HG02840 (cell line): ENCODE measurements at regions not wholly inside any gene's neighbourhood (a gene's known extent, or its start where the extent isn't known, plus 50 kb on each side); places are given as distances from the start of the nearest gene placed in this dataset.

Source experiments
- ATAC-seq: cut with Tn5 transposase; IDR thresholded peaks from one replicate; pipeline ENCODE4 v1.9.1; 2021; ENCODE audit warnings: mild to moderate bottlenecking, moderate library complexity, moderate number of reproducible peaks; ENCODE audit not compliant: unreplicated experiment, low FRiP score

DNA sequence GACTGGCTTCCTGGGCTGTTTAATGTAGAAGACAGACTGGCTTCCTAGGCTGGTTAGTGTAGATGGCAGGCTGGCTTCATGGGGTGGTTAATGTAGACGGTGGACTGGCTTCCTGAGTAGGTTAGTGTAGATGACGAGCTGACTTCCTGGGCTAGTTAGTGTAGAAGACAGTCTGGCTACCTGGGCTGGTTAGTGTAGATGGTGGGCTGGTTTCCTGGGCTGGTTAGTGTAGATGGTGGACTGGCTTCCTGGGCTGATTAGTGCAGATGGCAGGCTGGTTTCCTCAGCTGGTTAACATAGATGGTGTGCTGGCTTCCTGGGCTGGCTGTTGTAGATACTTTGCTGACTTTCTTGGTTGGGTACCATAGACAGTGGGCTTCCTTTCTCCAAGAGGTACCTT, 122.9 kb upstream of the PPP2R2D start:
- ATAC-seq, result no peak

- no peak for ATAC-seq
Observed at GRCh38 chr10:131778385-131778784, 122.4 kb upstream of the PPP2R2D start.

DNA sequence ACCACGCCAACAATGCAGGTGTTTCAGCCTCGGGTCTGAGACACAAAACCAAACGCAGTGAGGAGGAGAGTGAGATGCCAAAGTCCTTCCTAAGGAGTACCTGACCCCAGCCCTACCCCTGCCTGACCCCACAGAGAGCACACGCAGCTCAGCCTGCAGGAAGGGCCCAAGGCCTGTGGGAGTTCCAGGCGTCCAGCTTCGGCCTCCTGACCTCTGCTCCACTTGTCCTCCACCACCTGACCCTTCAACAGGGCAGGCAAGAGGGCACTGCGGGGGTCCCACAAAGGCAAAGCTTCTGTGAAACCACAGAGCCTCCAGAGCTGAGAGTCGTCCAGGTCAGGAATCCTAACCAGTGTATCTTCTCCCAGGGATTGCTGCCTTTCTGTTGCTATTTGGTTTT, 122.0 kb upstream of the PPP2R2D start:
- ATAC-seq, result no peak

- ATAC-seq, result no peak
Observed at GRCh38 chr10:131779661-131780394, 121.0 kb upstream of the PPP2R2D start.

DNA sequence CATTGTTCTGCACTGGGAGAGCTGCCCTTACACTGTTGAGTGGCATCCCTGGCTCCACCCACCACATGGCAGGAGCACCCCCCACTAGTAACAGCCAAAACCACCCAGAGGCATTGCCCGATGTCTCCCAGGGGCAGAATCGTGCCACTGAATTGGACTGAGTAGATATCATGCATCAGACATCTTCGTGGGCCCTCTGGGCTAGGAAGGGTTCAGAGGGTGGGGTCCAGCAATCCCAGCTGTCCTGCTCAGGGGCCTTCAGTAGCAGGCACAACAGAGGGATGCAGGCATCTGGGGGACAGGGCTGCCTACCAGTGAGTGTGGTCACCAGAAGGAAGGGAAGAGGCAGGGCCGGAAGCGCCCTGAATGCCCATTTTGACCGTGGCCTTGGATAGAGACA, 119.7 kb upstream of the PPP2R2D start:
- no peak for ATAC-seq

- ATAC-seq, result no peak
Observed at GRCh38 chr10:131781791-131782190, 119.0 kb upstream of the PPP2R2D start.

GRCh38 chr10:131784363-131785120, 116.3 kb upstream of the PPP2R2D start:
- ATAC-seq, result no peak

- no peak for ATAC-seq
Observed at GRCh38 chr10:131785121-131785460, 115.7 kb upstream of the PPP2R2D start.

GRCh38 chr10:131786756-131787605, 113.8 kb upstream of the PPP2R2D start:
- ATAC-seq, result no peak

- ATAC-seq, result no peak
Observed at GRCh38 chr10:131787961-131788360, 112.8 kb upstream of the PPP2R2D start.

- no peak for ATAC-seq
Observed at GRCh38 chr10:131788386-131788785, 112.4 kb upstream of the PPP2R2D start.

DNA sequence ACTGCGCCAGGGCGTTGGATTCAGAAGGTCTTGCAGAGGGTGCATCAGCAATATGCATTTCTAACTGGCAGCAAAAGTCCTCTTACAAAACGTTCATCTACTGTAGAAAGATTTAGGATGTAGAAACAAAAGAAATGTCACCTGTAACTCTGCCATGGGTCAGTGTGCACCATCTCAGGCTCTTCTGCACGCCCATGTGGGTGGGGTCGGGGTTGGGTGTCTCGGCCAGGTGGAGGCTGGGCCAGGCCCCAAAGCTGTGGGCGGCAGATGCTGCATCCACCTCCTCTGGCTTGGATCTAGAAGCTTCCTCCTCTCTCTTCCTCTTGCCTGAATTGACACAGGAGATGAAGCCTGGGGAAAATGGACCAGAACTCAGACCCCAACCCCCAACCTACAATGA, 111.3 kb upstream of the PPP2R2D start:
- no peak for ATAC-seq

DNA sequence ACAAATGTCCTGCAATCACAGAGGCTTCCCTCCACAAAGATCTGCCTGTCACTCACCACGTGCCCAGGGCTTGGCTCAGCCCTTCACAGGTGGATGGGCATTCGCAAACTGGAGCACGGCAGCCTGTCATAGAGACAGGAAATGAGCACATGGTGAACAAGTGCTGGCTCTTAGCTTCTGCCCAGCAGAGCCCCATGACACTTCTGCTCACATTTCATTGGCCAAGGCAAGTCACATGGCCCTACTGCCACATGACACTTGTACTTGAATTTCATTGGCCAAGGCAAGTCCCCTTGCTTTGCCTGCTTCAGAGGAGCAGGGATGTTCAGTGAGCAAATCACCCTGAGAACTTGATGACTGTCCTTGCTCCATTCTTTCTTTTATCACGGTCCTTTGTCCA, 110.8 kb upstream of the PPP2R2D start:
- no peak for ATAC-seq

GRCh38 chr10:131792011-131792651, 108.7 kb upstream of the PPP2R2D start:
- no peak for ATAC-seq

GRCh38 chr10:131792809-131793208, 108.0 kb upstream of the PPP2R2D start:
- ATAC-seq, result no peak

GRCh38 chr10:131795761-131796160, 105.0 kb upstream of the PPP2R2D start:
- no peak for ATAC-seq

- no peak for ATAC-seq
Observed at GRCh38 chr10:131797626-131798025, 103.2 kb upstream of the PPP2R2D start.

DNA sequence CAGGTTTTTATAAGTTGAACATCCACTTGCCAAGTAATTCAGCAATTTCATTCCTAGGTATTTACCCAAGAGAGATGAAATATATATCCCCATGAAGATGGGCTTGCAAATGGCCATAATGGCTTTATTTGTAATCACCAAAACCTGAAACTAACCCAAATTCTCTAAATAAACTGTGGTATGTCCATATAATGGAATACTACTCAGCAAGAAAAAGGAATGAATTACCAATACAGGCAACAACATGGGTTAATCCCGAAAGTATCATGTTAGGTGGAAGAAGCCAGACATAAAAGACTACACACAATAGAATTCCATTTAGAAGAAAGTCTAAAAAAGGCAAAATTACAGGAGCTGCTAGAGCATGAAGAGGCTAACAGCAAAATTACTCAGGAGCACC, 101.4 kb upstream of the PPP2R2D start:
- no peak for ATAC-seq

DNA sequence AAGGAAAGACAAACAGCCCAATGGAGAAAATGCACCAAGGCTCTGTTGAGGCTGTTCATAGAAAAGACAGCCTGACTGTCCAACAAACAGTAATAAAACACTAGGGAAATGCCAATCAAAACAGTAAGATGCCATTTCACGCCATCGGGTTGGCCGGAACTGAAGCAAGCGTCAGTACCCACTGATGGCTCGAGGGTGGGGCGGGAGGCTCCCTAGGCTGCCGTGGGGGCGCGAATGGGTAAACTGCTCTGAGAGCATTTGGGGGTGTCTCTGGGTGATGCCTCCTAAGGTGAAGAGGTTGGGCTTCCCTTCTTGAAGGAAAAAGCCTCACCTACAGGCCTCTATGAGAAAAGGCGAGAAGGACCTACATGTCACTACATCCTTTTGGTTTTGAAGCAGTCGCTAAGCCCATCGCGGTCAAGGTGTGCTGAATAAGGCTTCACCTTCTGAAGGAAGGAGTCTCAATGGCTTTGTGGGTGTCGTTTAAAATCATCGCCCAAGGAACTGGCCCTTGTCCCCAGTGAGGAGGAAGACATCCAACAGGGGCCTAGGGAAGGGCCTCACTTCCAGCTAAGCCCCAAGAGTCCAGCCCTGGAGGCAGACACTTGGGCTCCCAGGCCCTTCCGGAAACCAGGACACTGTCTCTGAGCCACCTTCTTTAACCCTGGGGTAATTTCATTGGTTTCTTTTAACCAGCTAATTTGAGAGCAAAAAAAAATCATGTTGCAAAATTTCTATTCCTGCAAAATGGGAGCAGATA, 98.5 kb upstream of the PPP2R2D start:
- no peak for ATAC-seq

GRCh38 chr10:131802996-131803395, 97.8 kb upstream of the PPP2R2D start:
- ATAC-seq, result no peak
